ENCODE measurements at regions not wholly inside any gene's neighbourhood (a gene's known extent, or its start where the extent isn't known, plus 50 kb on each side); places are given as distances from the start of the nearest gene placed in this dataset.

DNA sequence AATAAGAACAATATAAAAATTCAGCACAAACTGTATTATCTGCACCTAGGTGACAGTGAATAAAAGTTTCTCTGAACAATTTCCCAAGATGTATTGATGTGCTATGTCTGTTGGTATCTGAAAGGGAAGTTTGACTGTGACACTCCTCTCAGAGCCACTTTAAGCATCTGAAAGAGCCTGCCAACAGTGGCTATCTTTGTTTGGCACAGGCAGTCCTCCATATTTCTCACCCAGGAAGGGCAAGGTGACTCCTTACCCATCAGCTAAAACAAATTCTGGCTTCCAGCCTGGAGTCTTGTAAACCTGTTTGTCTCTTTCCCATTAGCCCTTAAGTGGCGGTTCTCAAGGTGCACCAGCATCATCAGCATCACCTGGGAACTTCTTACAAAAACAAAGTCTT, 122.4 kb upstream of the VGLL2 start:
- no peaks in the 10 kb centered on the region for H3K9me3 ChIP-seq (ENCODE audit: control insufficient read depth, low read depth, low read length)
- H2BK120ac ChIP-seq (ENCODE audit: low read depth, low read length, poor library complexity, severe bottlenecking): no peak overlapping the region
- no peak overlapping the region for H4K91ac ChIP-seq (ENCODE audit: insufficient read length, low read depth, low read length)
- no peaks in the 10 kb centered on the region for H3K79me2 ChIP-seq (ENCODE audit: insufficient read depth, low read length)
- no peak overlapping the region for H2BK12ac ChIP-seq (ENCODE audit: insufficient read length, low read depth, low read length)
- no peaks in the 10 kb centered on the region for H3K27me3 Mint-ChIP-seq (ENCODE audit: low read depth)
- peaks cover 13 to 15% of the 10 kb centered on the region in 2 experiments for H3K4me1 Mint-ChIP-seq
- H4K20me1 ChIP-seq (ENCODE audit: control insufficient read depth, insufficient read depth, insufficient read length): no peaks in the 10 kb centered on the region
- no peak overlapping the region for H4K8ac ChIP-seq (replicated peaks; ENCODE audit: insufficient read length, low read depth, low read length)
- H3K4me1 ChIP-seq (ENCODE audit: insufficient read depth, low read length): 0 out of 2 replicates have a peak, but pooled peaks cover 6% of the 10 kb centered on the region
- no peak overlapping the region for H3K56ac ChIP-seq (ENCODE audit: insufficient read length, low read depth, low read length)
- no peak overlapping the region for H2BK20ac ChIP-seq (ENCODE audit: low read depth, low read length, poor library complexity, severe bottlenecking)
- H3K23ac ChIP-seq (ENCODE audit: insufficient read length, low read depth, low read length): no peak overlapping the region
- H2AFZ ChIP-seq (ENCODE audit: low read length): no peak overlapping the region
- DNase-seq: no peak
- H2BK5ac ChIP-seq (ENCODE audit: insufficient read length, low read length): no peak overlapping the region
- H2BK15ac ChIP-seq (ENCODE audit: low read depth, low read length): no peak overlapping the region
- TF ChIP-seq, protein P1, sequence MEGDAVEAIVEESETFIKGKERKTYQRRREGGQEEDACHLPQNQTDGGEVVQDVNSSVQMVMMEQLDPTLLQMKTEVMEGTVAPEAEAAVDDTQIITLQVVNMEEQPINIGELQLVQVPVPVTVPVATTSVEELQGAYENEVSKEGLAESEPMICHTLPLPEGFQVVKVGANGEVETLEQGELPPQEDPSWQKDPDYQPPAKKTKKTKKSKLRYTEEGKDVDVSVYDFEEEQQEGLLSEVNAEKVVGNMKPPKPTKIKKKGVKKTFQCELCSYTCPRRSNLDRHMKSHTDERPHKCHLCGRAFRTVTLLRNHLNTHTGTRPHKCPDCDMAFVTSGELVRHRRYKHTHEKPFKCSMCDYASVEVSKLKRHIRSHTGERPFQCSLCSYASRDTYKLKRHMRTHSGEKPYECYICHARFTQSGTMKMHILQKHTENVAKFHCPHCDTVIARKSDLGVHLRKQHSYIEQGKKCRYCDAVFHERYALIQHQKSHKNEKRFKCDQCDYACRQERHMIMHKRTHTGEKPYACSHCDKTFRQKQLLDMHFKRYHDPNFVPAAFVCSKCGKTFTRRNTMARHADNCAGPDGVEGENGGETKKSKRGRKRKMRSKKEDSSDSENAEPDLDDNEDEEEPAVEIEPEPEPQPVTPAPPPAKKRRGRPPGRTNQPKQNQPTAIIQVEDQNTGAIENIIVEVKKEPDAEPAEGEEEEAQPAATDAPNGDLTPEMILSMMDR (conservative IDR thresholded peaks at IDR 0.05): no peak
- peak overlapping the region in 1 of 3 experiments; percentile 73; a peak in 2 of 7 replicates for H3K27ac Mint-ChIP-seq
- no peak overlapping the region for H3K14ac ChIP-seq (ENCODE audit: insufficient read depth, low read length)
- no peak overlapping the region for H3K4me2 ChIP-seq (ENCODE audit: insufficient read depth, insufficient read length, low read length)
- H2AK5ac ChIP-seq (ENCODE audit: insufficient read length, low read length): no peak overlapping the region
- H3K79me1 ChIP-seq (ENCODE audit: insufficient read depth, low read depth, low read length, poor library complexity, severe bottlenecking): no peaks in the 10 kb centered on the region
- no peak overlapping the region for H3K18ac ChIP-seq (ENCODE audit: insufficient read length, low read depth, low read length)
- no peak overlapping the region for H3K27ac ChIP-seq (ENCODE audit: insufficient read length, low read depth, low read length)
- no peaks in the 10 kb centered on the region for H3K27me3 ChIP-seq (ENCODE audit: insufficient read depth, low read length)
- H3K36me3 Mint-ChIP-seq (ENCODE audit: insufficient read depth in 1 of 3, low read depth in 3 of 3): peaks cover 6 to 19% (median 9%) of the 10 kb centered on the region in 3 experiments; a peak in 6 of 7 replicates
- H3T11ph ChIP-seq (ENCODE audit: low read length): no peak overlapping the region
- no peak overlapping the region for H3K9ac ChIP-seq (ENCODE audit: extremely low read depth, insufficient read length, low read length)
- H3K4ac ChIP-seq (ENCODE audit: low read depth, low read length): no peak overlapping the region
- H3K4me3 Mint-ChIP-seq: no peak overlapping the region
- no peak overlapping the region for H4K5ac ChIP-seq (ENCODE audit: insufficient read length, low read depth, low read length)
- H3K9me3 Mint-ChIP-seq: peaks cover 16 to 22% of the 10 kb centered on the region in 2 experiments
- no peaks in the 10 kb centered on the region for H3K23me2 ChIP-seq (ENCODE audit: insufficient read length, low read depth, low read length, poor library complexity, severe bottlenecking)
- no CpG with 5 or more reads among the region's 1 CpG for WGBS (ENCODE audit: extremely low coverage, insufficient read length, low lambda C conversion rate)
